ENCODE measurements at regions not wholly inside any gene's neighbourhood (a gene's known extent, or its start where the extent isn't known, plus 50 kb on each side); places are given as distances from the start of the nearest gene placed in this dataset.

GRCh38 chr2:239854596-239854995 lies 170.5 kb downstream of the NDUFA10 start:
- no peak for TF ChIP-seq CTCF (IDR thresholded peaks at IDR 0.05)
- no peak for TF ChIP-seq POLR2A (IDR thresholded peaks at IDR 0.05)
